Retinal pigment epithelial cell (primary cell): ENCODE measurements at regions not wholly inside any gene's neighbourhood (a gene's known extent, or its start where the extent isn't known, plus 50 kb on each side); places are given as distances from the start of the nearest gene placed in this dataset.
A peak's percentile ranks its signal among the peaks of the same experiment; 100 is the strongest.

ENCODE experiments used
- DNase-seq: peaks from one replicate; pipeline ENCODE4 v3.0.0-alpha.2; 2010; ENCODE audit warnings: low read depth
- H3K4me3 ChIP-seq: 2 replicates; pipeline ENCODE4 v1.5.1; 2011; ENCODE audit warnings: mild to moderate bottlenecking, low read length, control low read depth, moderate library complexity
- TF ChIP-seq, protein P1 (sequence below): conservative IDR thresholded peaks from 2 replicates; pipeline ENCODE4 v1.5.1; 2011; ENCODE audit warnings: low read depth, low read length, control low read depth, inconsistent platforms

DNA sequence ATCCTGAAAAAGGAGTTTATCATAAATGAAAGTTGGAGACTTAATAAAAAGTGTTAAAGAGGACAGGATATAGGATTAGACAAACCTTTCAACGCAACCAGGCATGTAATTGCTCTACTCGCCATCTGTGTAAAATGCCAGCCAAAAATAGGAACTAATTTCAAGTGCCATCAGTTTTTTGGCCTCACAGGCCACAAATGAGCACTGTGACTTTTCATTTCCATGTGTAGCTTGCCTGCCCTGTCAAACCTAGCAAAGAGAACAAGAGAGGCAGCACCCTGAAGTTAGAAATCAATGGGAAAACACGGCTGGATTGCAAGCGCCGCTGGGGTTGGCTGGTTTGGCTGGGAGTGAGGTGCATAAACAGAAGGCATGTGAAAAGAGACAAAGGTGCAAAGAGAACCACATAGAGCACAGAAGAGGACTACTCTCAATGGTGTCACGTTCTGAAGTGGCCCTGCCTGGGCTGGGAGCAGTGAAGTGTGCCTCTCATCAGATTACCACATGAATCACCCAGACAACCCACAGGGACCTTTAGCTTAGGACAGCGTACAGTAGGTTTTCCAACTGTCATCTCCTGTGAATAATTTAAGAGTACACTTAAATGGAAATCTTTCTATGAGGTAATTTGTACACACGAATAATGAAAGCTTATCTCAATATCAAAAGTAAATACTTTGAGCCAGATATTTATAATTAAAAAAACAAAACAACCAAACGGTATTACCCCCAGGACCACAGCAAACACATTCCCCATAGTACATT, 78.0 kb upstream of the NHSL1 start:
- TF ChIP-seq, protein P1, sequence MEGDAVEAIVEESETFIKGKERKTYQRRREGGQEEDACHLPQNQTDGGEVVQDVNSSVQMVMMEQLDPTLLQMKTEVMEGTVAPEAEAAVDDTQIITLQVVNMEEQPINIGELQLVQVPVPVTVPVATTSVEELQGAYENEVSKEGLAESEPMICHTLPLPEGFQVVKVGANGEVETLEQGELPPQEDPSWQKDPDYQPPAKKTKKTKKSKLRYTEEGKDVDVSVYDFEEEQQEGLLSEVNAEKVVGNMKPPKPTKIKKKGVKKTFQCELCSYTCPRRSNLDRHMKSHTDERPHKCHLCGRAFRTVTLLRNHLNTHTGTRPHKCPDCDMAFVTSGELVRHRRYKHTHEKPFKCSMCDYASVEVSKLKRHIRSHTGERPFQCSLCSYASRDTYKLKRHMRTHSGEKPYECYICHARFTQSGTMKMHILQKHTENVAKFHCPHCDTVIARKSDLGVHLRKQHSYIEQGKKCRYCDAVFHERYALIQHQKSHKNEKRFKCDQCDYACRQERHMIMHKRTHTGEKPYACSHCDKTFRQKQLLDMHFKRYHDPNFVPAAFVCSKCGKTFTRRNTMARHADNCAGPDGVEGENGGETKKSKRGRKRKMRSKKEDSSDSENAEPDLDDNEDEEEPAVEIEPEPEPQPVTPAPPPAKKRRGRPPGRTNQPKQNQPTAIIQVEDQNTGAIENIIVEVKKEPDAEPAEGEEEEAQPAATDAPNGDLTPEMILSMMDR, result no peak
- no peak overlapping the region for H3K4me3 ChIP-seq
- DNase-seq, result no peak

DNA sequence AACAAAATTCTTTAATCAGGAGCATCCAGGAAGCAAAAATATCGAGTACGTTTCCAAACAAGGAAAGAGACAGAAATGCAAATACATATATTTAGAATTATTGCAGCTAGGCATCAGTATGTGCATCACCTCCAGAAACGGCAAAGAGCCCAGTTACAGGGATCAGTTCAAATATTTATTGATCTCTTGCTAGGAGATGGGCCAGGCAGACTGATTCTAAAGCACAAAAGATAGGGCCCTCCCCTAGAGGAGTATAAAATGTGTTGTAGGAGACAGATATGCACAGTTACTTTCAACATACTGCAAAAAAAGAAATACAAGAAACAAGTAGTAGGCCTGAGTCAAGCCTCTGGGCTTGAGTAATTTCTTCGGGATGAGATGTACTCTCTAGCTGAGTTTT, 80.7 kb upstream of the NHSL1 start:
- no peak for DNase-seq
- TF ChIP-seq, protein P1, result no peak
- no peak overlapping the region for H3K4me3 ChIP-seq

DNA sequence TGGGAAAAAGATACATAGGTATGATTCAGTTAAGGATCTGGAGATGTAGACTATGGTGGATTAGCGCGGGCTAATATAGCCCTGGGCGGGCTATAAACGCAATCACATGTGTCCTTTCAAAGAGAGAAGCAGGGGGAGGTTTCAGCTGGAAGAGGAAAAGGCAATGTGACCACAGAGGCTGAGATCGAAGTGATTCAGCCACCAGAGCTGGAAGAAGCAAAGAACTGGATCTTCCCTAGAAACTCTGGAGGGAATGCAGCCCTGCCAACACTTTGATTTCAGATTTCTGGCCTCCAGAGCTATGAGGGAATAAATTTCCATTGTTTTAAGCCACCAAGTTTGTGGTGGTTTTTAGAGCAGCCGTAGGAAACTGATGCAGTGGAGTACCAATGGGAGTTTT, 81.5 kb upstream of the NHSL1 start:
- TF ChIP-seq, protein P1, result no peak
- H3K4me3 ChIP-seq, result no peak overlapping the region
- no peak for DNase-seq

DNA sequence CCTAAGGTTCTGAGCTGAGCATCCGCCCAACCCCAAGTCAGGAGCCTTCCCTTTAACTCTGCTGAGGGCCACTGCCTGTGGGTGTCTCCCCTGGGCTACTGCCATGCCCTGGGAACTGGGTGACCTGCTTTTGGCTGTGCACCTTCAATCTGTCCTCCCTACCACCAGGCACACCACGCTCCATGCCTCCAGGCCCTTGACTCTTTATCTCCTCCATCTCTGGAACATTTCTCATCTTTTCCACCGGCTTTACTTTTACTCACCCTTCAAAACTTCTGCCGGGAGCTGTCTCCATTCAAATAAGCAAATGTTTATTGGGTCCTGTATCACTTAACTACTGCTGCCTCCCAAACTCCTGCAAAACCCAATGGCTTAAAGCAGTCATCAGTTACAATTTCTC, 83.3 kb upstream of the NHSL1 start:
- H3K4me3 ChIP-seq, result no peak overlapping the region
- TF ChIP-seq, protein P1, result no peak
- DNase-seq, result no peak

DNA sequence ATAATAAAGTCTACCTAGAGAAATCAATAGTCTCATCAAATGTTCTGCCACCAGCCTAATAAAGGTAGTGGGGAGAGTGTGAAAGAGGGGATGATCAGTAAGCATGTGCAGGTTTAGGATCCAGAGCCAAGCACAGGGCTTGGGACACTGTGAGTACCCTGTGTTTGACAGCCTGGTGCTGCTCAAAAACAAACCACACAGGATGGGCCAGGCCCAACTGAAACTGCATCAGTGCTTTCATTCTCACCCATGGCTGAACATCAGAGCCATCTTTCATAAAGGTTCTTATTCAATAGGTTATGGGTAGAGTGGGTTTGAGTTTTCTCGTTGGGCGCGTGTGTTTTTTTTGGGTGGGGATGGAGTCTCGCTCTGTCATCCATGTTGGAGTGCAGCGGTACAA, 87.3 kb upstream of the NHSL1 start:
- no peak for DNase-seq
- H3K4me3 ChIP-seq, result no peak overlapping the region
- TF ChIP-seq, protein P1, result no peak

DNA sequence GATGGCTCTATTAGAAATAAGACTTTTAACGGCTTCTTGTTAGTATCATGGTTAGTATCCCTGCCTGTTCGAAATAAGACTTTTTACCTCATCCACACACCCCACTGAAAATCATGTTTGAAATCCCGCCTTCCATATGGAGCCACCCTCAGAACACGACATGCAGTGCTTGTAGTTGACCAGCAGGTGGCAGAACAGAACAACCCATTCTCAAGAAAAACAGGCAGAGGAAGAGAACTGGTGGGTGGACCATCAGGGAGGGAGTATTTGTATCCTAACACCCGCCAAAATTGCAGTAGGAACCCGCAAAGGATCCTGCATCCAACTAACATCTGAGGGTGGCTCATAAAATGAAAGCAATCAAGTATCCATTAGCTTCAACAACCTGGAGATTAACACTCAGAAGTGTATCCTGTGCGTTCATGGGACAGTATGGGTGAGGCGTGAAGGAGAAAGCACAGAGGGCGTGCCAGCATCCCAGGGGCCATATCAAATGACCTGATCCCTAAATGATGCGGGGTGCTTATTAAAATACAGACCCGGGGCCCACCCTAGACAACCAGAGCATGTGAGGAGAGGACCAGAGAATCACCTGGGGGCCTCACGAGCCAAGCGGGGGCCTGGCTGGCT, 89.6 kb upstream of the NHSL1 start:
- TF ChIP-seq, protein P1, result peak; percentile 94
- DNase-seq, result no peak
- no peak overlapping the region for H3K4me3 ChIP-seq
